Endothelial cell of umbilical vein (primary cell): ENCODE measurements at regions not wholly inside any gene's neighbourhood (a gene's known extent, or its start where the extent isn't known, plus 50 kb on each side); places are given as distances from the start of the nearest gene placed in this dataset.

Experiments
- BruUV-seq: library from RNA; stranded (reverse); fragments of 400-500 nt; replicated peaks from 2 replicates; lab custom pipeline; 2021; lab: Mats Ljungman, UMichigan
- CTCF ChIA-PET: fragments of 300-600, 350-600 bp; sonication (Branson Sonifier 250); formaldehyde crosslinking; loops from one replicate; lab custom pipeline; 2021; ENCODE audit warnings: antibody characterized with exemption, inconsistent platforms; lab: Charles Lee
- POLR2A ChIA-PET: fragments of 300-600, 350-600 bp; sonication (Branson Sonifier 250); formaldehyde crosslinking; loops from one replicate; lab custom pipeline; 2021; ENCODE audit warnings: antibody characterized with exemption, inconsistent platforms; lab: Charles Lee
- DNase-seq: peaks from one replicate; pipeline ENCODE4 v3.0.0-alpha.2; 2011; ENCODE audit warnings: low read depth, low spot score
- FAIRE-seq: peaks from 2 replicates; lab custom pipeline; 2011; peaks lifted over from hg19 to GRCh38; lab: Jason Lieb, UNC
- H2AFZ ChIP-seq: 2 replicates; pipeline ENCODE4 v1.6.0; 2012; ENCODE audit warnings: low read depth, low read length, control low read depth, inconsistent platforms
- H3K27ac ChIP-seq: 2 replicates; pipeline ENCODE4 v1.5.1; 2011; ENCODE audit warnings: low read depth, mild to moderate bottlenecking, control low read depth, low read length, moderate library complexity; ENCODE audit not compliant: insufficient read depth
- H3K27me3 ChIP-seq, 2 experiments: 2 replicates each; pipeline versions ENCODE4 v1.6.0 to v1.6.1; 2011; ENCODE audit warnings: low read length in 2 of 2, mixed read lengths in 1 of 2; ENCODE audit not compliant: control insufficient read depth in 2 of 2, insufficient read depth in 2 of 2
- H3K36me3 ChIP-seq, 2 experiments: 2 replicates in 1 of 2; 3 replicates in 1 of 2; pipeline ENCODE4 v1.5.1; 2011; ENCODE audit warnings: low read length in 2 of 2, mild to moderate bottlenecking in 1 of 2, moderate library complexity in 1 of 2; ENCODE audit not compliant: control insufficient read depth in 2 of 2, insufficient read depth in 2 of 2; ENCODE audit errors: extremely low read depth in 1 of 2
- H3K4me1 ChIP-seq: 3 replicates; pipeline ENCODE4 v1.5.1; 2011; ENCODE audit warnings: mild to moderate bottlenecking, low read length; ENCODE audit not compliant: control insufficient read depth, insufficient read depth; ENCODE audit errors: extremely low read depth
- H3K4me2 ChIP-seq: 2 replicates; pipeline ENCODE4 v1.6.1; 2011; ENCODE audit warnings: low read length, control low read depth, mixed read lengths; ENCODE audit not compliant: insufficient read depth
- H3K4me3 ChIP-seq, 3 experiments: fragments of 200-600 bp in 1 of 3; sonication (generic), shearing (Covaris generic) in 1 of 3; replicated peaks in 1 of 3; 2 replicates each; pipeline ENCODE4 v1.5.1; 2011 to 2016; ENCODE audit warnings: control low read depth in 3 of 3, low read length in 3 of 3, mild to moderate bottlenecking in 2 of 3, inconsistent platforms in 1 of 3, low read depth in 1 of 3, moderate library complexity in 1 of 3; ENCODE audit not compliant: insufficient read depth in 1 of 3
- H3K79me2 ChIP-seq: 2 replicates; pipeline ENCODE4 v1.6.0; 2012; ENCODE audit warnings: low read length, inconsistent platforms; ENCODE audit not compliant: control insufficient read depth, insufficient read depth
- H3K9ac ChIP-seq: replicated peaks from 2 replicates; pipeline ENCODE3; 2011; ENCODE audit warnings: low read length, control low read depth; ENCODE audit not compliant: insufficient read depth; ENCODE audit errors: extremely low read depth
- H3K9me1 ChIP-seq: replicated peaks from 3 replicates; pipeline ENCODE4 v1.6.0; 2011; ENCODE audit warnings: mild to moderate bottlenecking, low read length; ENCODE audit not compliant: control insufficient read depth, insufficient read depth; ENCODE audit errors: extremely low read depth
- H3K9me3 ChIP-seq: replicated peaks from 2 replicates; pipeline ENCODE4 v1.5.1; 2012; ENCODE audit warnings: low read length, inconsistent platforms; ENCODE audit not compliant: control insufficient read depth, insufficient read depth
- H4K20me1 ChIP-seq: replicated peaks from 2 replicates; pipeline ENCODE3; 2011; ENCODE audit warnings: mild to moderate bottlenecking, low read length; ENCODE audit not compliant: control insufficient read depth, insufficient read depth; ENCODE audit errors: extremely low read depth
- CTCF ChIP-seq, 2 donors: IDR thresholded peaks; 1 replicate in 1 of 2; 2 replicates in 1 of 2; pipeline ENCODE4 v1.5.1; 2011; ENCODE audit warnings: low read length in 2 of 2, mild to moderate bottlenecking in 2 of 2, moderate library complexity in 2 of 2, control low read depth in 1 of 2, inconsistent platforms in 1 of 2, low read depth in 1 of 2; ENCODE audit not compliant: insufficient read depth in 1 of 2; ENCODE audit errors: extremely low read depth in 1 of 2
- EZH2 ChIP-seq: IDR thresholded peaks from 2 replicates; pipeline ENCODE4 v1.6.1; 2012; ENCODE audit warnings: borderline replicate concordance, low read depth, mild to moderate bottlenecking, moderate library complexity, low read length, inconsistent platforms; ENCODE audit not compliant: severe bottlenecking
- FOS ChIP-seq: IDR thresholded peaks from 2 replicates; pipeline ENCODE4 v1.6.1; 2011; ENCODE audit warnings: mild to moderate bottlenecking, low read length, moderate library complexity, borderline replicate concordance; ENCODE audit not compliant: insufficient read depth
- GATA2 ChIP-seq: IDR thresholded peaks from 2 replicates; pipeline ENCODE4 v1.7.0; 2011; ENCODE audit warnings: low read depth, mild to moderate bottlenecking, moderate library complexity, mixed read lengths, low read length; ENCODE audit not compliant: insufficient read length, insufficient read depth
- JUN ChIP-seq: IDR thresholded peaks from 2 replicates; pipeline ENCODE4 v1.6.1; 2011; ENCODE audit warnings: borderline replicate concordance, low read depth; ENCODE audit not compliant: insufficient read length, insufficient read depth
- MAX ChIP-seq: IDR thresholded peaks from 2 replicates; pipeline ENCODE4 v1.6.1; 2011; ENCODE audit not compliant: insufficient read depth, insufficient read length
- MYC ChIP-seq: IDR thresholded peaks from one replicate; pipeline ENCODE4 v1.6.1; 2011; ENCODE audit warnings: mild to moderate bottlenecking, low read depth, low read length
- POLR2A ChIP-seq: IDR thresholded peaks from 2 replicates; pipeline ENCODE4 v1.6.1; 2012; ENCODE audit warnings: low read depth, mild to moderate bottlenecking, control low read depth, low read length
- POLR2AphosphoS5 ChIP-seq: IDR thresholded peaks from 2 replicates; pipeline ENCODE4 v1.6.1; 2012; ENCODE audit warnings: low read depth, mild to moderate bottlenecking, control low read depth, low read length, moderate library complexity; ENCODE audit not compliant: insufficient read depth
- dilution Hi-C: fragments of 300-500 bp; cut with MboI; formaldehyde crosslinking; loops from one replicate; pipeline ENCODE4 v1.15.0; 2019; ENCODE audit warnings: low sequenced_read_pairs; ENCODE audit not compliant: extremely low pct_ligation_motif_present
- intact Hi-C: fragments of 100-400 bp; cut with micrococcal nuclease; formaldehyde crosslinking; loops from one replicate; pipeline ENCODE4 v1.10.0; 2022

GRCh38 chr7:26441002-26441521 lies 149.4 kb downstream of the SNX10 start:
- FAIRE-seq: no peak
- intact Hi-C loops (no loop called here), dilution Hi-C loops (no loop called here)
- POLR2A ChIA-PET: no interaction called here
- no peaks in the 10 kb centered on the region for H3K4me1 ChIP-seq
- H3K9me1 ChIP-seq: no peaks in the 10 kb centered on the region
- CTCF ChIA-PET: no interaction called here
- H4K20me1 ChIP-seq: no peaks in the 10 kb centered on the region
- no peaks in the 10 kb centered on the region for H3K27me3 ChIP-seq
- BruUV-seq: no TSS peak
- no peaks in the 10 kb centered on the region for H3K36me3 ChIP-seq
- H3K4me2 ChIP-seq: no peak overlapping the region
- TF ChIP-seq JUN (no peak), GATA2 (no peak), MYC (no peak), MAX (no peak), FOS (no peak), POLR2AphosphoS5 (no peak), EZH2 (no peak), CTCF (IDR thresholded peaks at IDR 0.05; ENCODE audit: extremely low read depth in 1 of 2, insufficient read depth in 1 of 2, low read depth in 1 of 2, low read length in 2 of 2) (no peak), POLR2A (no peak)
- no peak overlapping the region for H2AFZ ChIP-seq
- H3K9me3 ChIP-seq: no peaks in the 10 kb centered on the region
- no peak overlapping the region for H3K9ac ChIP-seq
- no peak overlapping the region for H3K27ac ChIP-seq
- no peak for DNase-seq
- H3K79me2 ChIP-seq: no peaks in the 10 kb centered on the region
- no peak overlapping the region for H3K4me3 ChIP-seq
